ENCODE measurements at regions not wholly inside any gene's neighbourhood (a gene's known extent, or its start where the extent isn't known, plus 50 kb on each side); places are given as distances from the start of the nearest gene placed in this dataset.

GRCh38 chr22:47283616-47284270, 521.3 kb downstream of the TBC1D22A start:
- DNase-seq: no peak

- DNase-seq: no peak
Observed at GRCh38 chr22:47282851-47283250, 520.4 kb downstream of the TBC1D22A start.

DNA sequence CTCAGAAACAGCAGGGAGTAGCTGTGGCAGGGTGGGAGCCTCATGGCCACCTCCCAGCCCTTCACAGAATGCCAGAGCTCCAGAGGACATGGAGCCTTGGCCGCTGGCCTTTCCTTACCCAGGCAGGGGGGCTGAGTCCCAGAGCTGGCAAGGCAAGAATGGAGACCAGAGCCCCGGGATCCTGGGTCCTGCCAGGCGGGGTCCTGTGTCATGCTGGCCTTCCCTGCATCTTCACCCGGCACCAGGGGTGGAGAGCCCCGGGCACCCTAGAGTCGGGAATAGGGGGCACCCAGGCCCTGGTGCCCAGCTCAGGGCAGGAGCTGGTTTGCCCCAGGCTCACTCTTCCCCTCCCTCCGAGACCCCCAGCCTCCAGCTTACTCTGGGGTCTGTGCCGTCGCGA, 519.9 kb downstream of the TBC1D22A start:
- no peak for DNase-seq

DNA sequence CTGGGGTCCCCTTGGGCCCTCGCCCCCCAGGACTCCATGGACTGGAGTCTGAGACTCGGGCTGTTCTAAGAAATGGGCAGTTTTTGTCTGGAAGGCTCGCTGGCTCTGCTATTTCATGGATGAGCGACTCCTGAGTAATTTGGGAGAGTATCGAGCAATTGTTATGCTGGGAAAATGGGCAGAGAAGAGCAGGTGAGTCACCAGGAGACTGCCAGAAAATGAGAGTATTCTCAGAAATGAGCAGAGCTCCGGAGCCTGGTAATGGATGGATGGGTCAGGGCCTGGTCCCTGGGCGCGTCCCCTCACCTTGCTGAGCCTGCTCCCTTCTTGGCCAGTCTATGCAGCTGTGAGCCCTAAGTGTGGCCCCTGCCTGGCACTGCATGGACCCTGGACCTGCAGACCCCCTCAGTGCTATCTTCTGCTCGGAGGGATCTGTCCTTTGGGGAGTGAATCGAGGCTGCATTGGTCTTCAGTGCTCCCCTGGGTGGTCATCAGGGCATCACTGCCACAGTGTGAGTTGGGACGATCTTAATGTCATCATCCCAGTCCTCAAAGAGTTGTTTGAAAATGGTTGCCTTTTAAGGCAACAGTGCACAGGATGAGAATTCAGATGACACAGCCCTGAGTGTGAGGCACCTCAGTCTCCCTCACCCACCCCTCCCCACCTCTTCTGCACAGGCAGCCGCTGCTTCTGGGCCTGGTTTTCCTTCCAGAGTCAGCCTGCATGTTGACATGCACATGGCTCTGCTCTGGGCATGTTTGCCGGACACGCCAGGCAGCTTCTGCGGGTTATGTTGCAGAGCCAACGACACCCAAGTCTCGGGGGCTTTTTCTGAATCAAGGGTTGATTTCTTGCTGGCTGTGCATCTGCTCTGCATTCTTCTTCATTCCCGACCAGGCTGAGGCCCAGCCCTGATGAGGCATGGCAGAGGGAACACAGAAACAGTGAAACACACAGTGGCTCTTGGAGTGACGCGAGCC, 519.0 kb downstream of the TBC1D22A start:
- DNase-seq: no peak

DNA sequence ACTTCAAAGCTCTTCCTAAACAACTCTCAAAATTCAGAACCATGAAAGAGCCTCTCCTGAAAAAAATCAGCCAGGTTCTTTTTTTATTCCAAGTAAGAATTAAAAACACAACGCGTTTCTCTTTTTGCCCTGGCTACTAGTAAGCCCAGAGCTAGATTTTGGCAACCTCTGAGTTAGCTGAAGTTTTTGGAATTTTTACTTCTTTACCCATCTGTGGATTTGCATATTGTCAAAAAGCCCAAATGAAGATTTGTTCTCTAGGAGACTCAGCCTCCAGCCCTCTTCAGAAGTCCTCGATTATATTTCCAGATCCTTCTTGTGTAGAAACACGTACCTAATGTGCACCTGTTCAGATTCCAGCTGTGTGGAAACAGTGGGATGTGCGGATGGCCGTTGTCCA, 517.9 kb downstream of the TBC1D22A start:
- DNase-seq: no peak

- no peak for DNase-seq
Observed at GRCh38 chr22:47279746-47280145, 517.3 kb downstream of the TBC1D22A start.

DNA sequence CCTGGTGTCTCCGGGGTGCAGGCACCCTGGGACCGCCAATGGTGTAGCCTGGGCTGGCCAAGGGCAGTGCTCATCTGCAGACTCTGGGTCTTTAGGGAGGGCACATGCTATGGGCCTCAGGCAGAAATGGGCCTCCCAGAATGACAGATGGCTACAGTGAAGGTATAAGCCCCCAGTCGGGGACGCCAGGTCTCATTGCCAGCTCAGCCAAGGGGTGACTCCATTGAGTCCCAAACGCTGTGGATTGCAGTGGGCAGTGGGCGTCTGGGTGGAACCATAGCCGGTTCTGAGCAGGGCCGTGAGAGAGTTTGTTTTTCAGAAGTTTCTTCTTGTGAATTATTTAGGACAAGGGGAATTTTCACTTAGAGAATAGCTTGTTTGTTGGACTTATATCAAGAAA, 516.9 kb downstream of the TBC1D22A start:
- no peak for DNase-seq

GRCh38 chr22:47278655-47279054, 516.2 kb downstream of the TBC1D22A start:
- no peak for DNase-seq

- DNase-seq: no peak
Observed at GRCh38 chr22:47277531-47277930, 515.1 kb downstream of the TBC1D22A start.

GRCh38 chr22:47276991-47277390, 514.5 kb downstream of the TBC1D22A start:
- DNase-seq: no peak

GRCh38 chr22:47276450-47276820, 514.0 kb downstream of the TBC1D22A start:
- no peak for DNase-seq

- DNase-seq: no peak
Observed at GRCh38 chr22:47275605-47276449, 513.4 kb downstream of the TBC1D22A start.

DNA sequence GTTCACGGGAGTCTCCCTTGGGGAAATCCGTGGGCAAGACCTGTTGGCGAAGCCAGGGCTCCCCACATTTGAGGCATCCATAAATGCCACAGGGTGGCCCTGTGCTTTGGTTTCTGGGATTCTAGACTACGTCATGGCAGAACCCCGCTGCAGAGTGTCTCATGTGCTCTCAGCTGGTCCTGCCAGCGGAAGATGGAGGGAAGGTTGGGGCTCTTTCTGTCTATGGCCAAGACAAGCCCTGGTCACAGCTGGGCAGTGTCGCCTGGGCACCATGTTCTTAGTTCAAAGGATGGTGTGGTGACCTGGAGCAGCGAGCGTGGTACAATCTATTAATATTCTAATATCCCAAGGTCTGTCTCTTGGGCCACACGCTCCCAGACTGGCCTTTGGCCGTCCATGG, 511.7 kb downstream of the TBC1D22A start:
- no peak for DNase-seq

- no peak for DNase-seq
Observed at GRCh38 chr22:47270463-47271135, 508.1 kb downstream of the TBC1D22A start.

DNA sequence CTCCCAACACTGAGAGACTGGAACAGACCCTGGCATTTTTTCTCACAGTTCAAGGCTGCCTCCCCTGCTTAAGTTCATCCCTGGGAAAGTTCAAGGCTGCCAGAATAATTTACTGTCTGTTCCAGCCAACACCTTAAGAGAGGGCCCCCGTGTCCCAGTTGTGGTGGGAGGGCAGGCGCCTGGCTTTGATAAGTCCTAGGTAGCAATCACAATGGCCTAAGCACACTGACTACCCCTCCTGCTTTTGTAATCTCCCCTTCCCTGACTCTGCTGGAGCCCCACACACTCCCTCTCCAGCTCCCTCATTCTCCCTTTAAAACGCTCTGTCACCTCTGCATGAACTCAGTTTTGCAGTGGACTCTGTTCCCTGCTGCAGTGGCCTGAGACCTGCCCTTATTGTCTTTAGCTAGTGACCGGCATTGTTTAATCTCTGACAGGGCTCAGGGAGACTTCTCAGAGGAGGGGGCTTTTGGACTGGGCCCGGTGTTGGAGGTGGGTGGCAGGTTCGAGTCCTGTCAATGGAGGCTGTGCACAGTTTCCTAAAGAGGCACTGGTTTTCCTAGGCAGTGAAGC, 507.2 kb downstream of the TBC1D22A start:
- DNase-seq: no peak

GRCh38 chr22:47267513-47268282, 505.2 kb downstream of the TBC1D22A start:
- no peak for DNase-seq

- no peak for DNase-seq
Observed at GRCh38 chr22:47266329-47266728, 503.9 kb downstream of the TBC1D22A start.

DNA sequence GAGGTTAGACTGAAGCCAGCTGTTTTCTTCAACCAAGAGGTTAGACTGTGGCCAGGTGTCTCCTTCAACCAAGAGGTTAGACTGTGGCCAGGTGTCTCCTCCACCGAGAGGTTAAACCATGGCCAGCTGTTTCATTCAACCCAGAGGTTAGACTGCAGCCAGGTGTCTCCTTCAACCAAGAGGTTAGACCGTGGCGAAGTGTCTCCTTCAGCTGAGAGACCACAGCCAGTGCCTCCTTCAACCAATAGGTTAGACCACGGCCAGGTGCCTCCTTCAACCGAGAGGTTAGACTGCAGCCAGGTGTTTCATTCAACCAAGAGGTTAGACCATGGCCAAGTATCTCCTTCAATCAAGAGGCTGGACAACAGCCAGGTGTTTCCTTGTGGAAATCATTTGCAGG, 498.1 kb downstream of the TBC1D22A start:
- no peak for DNase-seq

- no peak for DNase-seq
Observed at GRCh38 chr22:47259990-47260389, 497.5 kb downstream of the TBC1D22A start.

DNA sequence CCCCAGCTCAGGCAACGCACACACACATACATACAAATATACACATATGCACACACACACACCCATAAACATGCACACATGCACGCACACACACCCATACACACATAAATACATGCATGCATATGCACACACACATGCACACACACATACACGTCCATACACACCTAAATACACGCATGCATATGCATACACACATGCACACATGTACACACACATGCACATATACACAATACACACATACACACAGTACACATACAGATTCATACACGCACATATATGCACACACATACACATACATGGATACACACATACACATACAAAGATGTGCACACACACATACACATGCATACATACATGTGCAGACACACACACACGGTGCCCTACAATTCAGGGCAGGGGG, 496.6 kb downstream of the TBC1D22A start:
- no peak for DNase-seq

GRCh38 chr22:47257976-47258375, 495.5 kb downstream of the TBC1D22A start:
- no peak for DNase-seq

- no peak for DNase-seq
Observed at GRCh38 chr22:47257566-47257965, 495.1 kb downstream of the TBC1D22A start.

All from GOT3 (cell line).